ENCODE measurements at regions not wholly inside any gene's neighbourhood (a gene's known extent, or its start where the extent isn't known, plus 50 kb on each side); places are given as distances from the start of the nearest gene placed in this dataset.

DNA sequence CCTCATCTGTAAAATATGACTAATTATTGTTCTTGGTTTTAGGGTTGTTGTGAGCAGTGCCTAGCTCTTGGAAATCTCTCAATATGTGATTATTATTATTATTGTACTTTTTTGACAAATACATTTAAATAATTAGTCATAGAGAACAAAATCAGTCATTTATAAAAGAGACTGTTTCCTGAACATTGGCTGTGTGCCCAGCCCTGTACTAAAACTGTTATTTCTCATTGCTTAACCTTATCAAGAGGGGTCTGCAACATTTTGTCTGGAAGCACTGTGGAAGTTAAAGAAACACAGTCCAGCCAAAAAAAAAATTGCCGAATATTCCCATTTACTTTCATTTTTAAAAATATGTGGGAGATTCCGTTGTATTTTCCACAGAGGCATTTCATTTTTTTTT is 989.2 kb upstream of the SLIT2 start:
- CTCF ChIA-PET, result no interaction called here
- POLR2A ChIA-PET, result no interaction called here
- Histone ChIP-seq H3K36me3 (ENCODE audit: control insufficient read depth, insufficient read depth, low read length) (no peaks in the 10 kb centered on the region), H3K27ac (ENCODE audit: low read length) (no peak overlapping the region), H3K9me3 (ENCODE audit: control insufficient read depth, insufficient read depth, low read depth, low read length) (no peaks in the 10 kb centered on the region), H3K4me1 (ENCODE audit: control insufficient read depth, insufficient read depth, low read length) (no peaks in the 10 kb centered on the region), H3K27me3 (ENCODE audit: control insufficient read depth, insufficient read depth, low read length) (no peaks in the 10 kb centered on the region), H3K4me3 (ENCODE audit: low read depth in 2 of 2, low read length in 2 of 2) (no peak overlapping the region)
- DNase-seq (ENCODE audit: low read depth, low spot score) (no peak), ATAC-seq (no peak)
- intact Hi-C loops (cut with micrococcal nuclease; ENCODE audit: unreplicated experiment) (no loop called here), in situ Hi-C loops (cut with HindIII; ENCODE audit: low pct_unique_long_range_greater_than_20kb, low sequenced_read_pairs) (no loop called here)
- TF ChIP-seq, protein P1, sequence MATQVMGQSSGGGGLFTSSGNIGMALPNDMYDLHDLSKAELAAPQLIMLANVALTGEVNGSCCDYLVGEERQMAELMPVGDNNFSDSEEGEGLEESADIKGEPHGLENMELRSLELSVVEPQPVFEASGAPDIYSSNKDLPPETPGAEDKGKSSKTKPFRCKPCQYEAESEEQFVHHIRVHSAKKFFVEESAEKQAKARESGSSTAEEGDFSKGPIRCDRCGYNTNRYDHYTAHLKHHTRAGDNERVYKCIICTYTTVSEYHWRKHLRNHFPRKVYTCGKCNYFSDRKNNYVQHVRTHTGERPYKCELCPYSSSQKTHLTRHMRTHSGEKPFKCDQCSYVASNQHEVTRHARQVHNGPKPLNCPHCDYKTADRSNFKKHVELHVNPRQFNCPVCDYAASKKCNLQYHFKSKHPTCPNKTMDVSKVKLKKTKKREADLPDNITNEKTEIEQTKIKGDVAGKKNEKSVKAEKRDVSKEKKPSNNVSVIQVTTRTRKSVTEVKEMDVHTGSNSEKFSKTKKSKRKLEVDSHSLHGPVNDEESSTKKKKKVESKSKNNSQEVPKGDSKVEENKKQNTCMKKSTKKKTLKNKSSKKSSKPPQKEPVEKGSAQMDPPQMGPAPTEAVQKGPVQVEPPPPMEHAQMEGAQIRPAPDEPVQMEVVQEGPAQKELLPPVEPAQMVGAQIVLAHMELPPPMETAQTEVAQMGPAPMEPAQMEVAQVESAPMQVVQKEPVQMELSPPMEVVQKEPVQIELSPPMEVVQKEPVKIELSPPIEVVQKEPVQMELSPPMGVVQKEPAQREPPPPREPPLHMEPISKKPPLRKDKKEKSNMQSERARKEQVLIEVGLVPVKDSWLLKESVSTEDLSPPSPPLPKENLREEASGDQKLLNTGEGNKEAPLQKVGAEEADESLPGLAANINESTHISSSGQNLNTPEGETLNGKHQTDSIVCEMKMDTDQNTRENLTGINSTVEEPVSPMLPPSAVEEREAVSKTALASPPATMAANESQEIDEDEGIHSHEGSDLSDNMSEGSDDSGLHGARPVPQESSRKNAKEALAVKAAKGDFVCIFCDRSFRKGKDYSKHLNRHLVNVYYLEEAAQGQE (IDR thresholded peaks at IDR 0.05; ENCODE audit: insufficient read depth in 1 of 2, low read depth in 2 of 2, low read length in 1 of 2), result no peak
- TF ChIP-seq, protein P2, sequence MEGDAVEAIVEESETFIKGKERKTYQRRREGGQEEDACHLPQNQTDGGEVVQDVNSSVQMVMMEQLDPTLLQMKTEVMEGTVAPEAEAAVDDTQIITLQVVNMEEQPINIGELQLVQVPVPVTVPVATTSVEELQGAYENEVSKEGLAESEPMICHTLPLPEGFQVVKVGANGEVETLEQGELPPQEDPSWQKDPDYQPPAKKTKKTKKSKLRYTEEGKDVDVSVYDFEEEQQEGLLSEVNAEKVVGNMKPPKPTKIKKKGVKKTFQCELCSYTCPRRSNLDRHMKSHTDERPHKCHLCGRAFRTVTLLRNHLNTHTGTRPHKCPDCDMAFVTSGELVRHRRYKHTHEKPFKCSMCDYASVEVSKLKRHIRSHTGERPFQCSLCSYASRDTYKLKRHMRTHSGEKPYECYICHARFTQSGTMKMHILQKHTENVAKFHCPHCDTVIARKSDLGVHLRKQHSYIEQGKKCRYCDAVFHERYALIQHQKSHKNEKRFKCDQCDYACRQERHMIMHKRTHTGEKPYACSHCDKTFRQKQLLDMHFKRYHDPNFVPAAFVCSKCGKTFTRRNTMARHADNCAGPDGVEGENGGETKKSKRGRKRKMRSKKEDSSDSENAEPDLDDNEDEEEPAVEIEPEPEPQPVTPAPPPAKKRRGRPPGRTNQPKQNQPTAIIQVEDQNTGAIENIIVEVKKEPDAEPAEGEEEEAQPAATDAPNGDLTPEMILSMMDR (IDR thresholded peaks at IDR 0.05), result no peak
- TF ChIP-seq POLR2AphosphoS5 (IDR thresholded peaks at IDR 0.05; ENCODE audit: low read depth, low read length) (no peak), TCF7L2 (IDR thresholded peaks at IDR 0.05; ENCODE audit: low read depth, low read length) (no peak), SIN3A (IDR thresholded peaks at IDR 0.05; ENCODE audit: borderline replicate concordance, insufficient read depth, low read depth, low read length) (no peak)
- no TSS peak for BruUV-seq (replicated peaks)

DNA sequence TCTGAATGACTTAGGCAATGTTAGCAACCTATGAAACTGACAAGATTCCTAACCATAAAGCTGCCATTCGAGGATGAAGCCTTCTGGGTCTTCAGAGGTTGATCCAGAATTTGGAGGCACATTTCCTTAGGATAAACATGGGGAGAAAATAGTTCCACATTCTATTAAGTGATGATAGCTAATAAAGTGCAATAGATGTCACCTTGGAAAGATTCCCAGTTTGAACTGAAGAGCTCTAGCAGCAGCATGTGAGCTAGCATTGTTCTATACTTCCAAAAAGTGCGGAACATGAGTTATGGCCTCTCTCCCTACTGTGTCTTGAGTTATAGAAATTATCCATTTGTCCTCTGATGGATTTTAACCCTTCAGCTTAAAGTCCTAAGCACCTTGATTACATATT is 991.4 kb upstream of the SLIT2 start:
- no peaks in the 10 kb centered on the region for H3K4me1 ChIP-seq (ENCODE audit: control insufficient read depth, insufficient read depth, low read length)
- POLR2A ChIA-PET, result no interaction called here
- no peak overlapping the region for H3K27ac ChIP-seq (ENCODE audit: low read length)
- no peaks in the 10 kb centered on the region for H3K9me3 ChIP-seq (ENCODE audit: control insufficient read depth, insufficient read depth, low read depth, low read length)
- DNase-seq (ENCODE audit: low read depth, low spot score) (no peak), ATAC-seq (no peak)
- CTCF ChIA-PET, result no interaction called here
- H3K27me3 ChIP-seq (ENCODE audit: control insufficient read depth, insufficient read depth, low read length), result no peaks in the 10 kb centered on the region
- no TSS peak for BruUV-seq (replicated peaks)
- intact Hi-C loops (cut with micrococcal nuclease; ENCODE audit: unreplicated experiment) (no loop called here), in situ Hi-C loops (cut with HindIII; ENCODE audit: low pct_unique_long_range_greater_than_20kb, low sequenced_read_pairs) (no loop called here)
- no peaks in the 10 kb centered on the region for H3K36me3 ChIP-seq (ENCODE audit: control insufficient read depth, insufficient read depth, low read length)
- TF ChIP-seq SIN3A (IDR thresholded peaks at IDR 0.05; ENCODE audit: borderline replicate concordance, insufficient read depth, low read depth, low read length) (no peak), POLR2AphosphoS5 (IDR thresholded peaks at IDR 0.05; ENCODE audit: low read depth, low read length) (no peak), TCF7L2 (IDR thresholded peaks at IDR 0.05; ENCODE audit: low read depth, low read length) (no peak)
- TF ChIP-seq, protein P1 (IDR thresholded peaks at IDR 0.05; ENCODE audit: insufficient read depth in 1 of 2, low read depth in 2 of 2, low read length in 1 of 2), result no peak
- TF ChIP-seq, protein P2 (IDR thresholded peaks at IDR 0.05), result no peak
- H3K4me3 ChIP-seq (ENCODE audit: low read depth in 2 of 2, low read length in 2 of 2), result no peak overlapping the region

All from Panc1 (cell line).